Activated CD8-positive, alpha-beta T cell treated with anti-CD3 and anti-CD28 coated beads for 36 hours (primary cell): ENCODE measurements at regions not wholly inside any gene's neighbourhood (a gene's known extent, or its start where the extent isn't known, plus 50 kb on each side); places are given as distances from the start of the nearest gene placed in this dataset.

Source experiments
- ATAC-seq: fragments of 200-7000 bp; cut with Tn5 transposase; one replicate; pipeline ENCODE4 v1.10.0; 2021; ENCODE audit warnings: mild to moderate bottlenecking, moderate library complexity
- CTCF ChIA-PET: fragments of 350-600 bp; sonication (Branson Sonifier 250); formaldehyde crosslinking; loops from one replicate; lab custom pipeline; 2021; ENCODE audit warnings: antibody characterized with exemption; lab: Charles Lee
- POLR2A ChIA-PET: fragments of 350-600 bp; sonication (Branson Sonifier 250); formaldehyde crosslinking; loops from one replicate; lab custom pipeline; 2021; ENCODE audit warnings: antibody characterized with exemption; lab: Charles Lee
- DNase-seq: peaks from one replicate; pipeline ENCODE4 v3.0.0-alpha.2; 2020
- H3K27ac Mint-ChIP-seq: one replicate; pipeline ENCODE4 v1.8.0; 2021; ENCODE audit warnings: mild to moderate bottlenecking, mixed read lengths
- H3K27me3 Mint-ChIP-seq: one replicate; pipeline ENCODE4 v1.8.0; 2021; ENCODE audit warnings: mixed read lengths
- H3K36me3 Mint-ChIP-seq: one replicate; pipeline ENCODE4 v1.8.0; 2021; ENCODE audit warnings: low read depth, mixed read lengths
- H3K4me1 Mint-ChIP-seq: one replicate; pipeline ENCODE4 v1.8.0; 2021; ENCODE audit warnings: low read depth, mixed read lengths
- H3K4me3 Mint-ChIP-seq: one replicate; pipeline ENCODE4 v1.8.0; 2021; ENCODE audit warnings: mild to moderate bottlenecking, moderate library complexity, mixed read lengths
- H3K9me3 Mint-ChIP-seq: one replicate; pipeline ENCODE4 v1.8.0; 2021; ENCODE audit warnings: mixed read lengths
- CTCF ChIP-seq: fragments of 200-600 bp; IDR thresholded peaks from one replicate; pipeline ENCODE4 v1.8.0; 2022; ENCODE audit warnings: antibody characterized with exemption, mild to moderate bottlenecking
- intact Hi-C: fragments of 100-400 bp; cut with micrococcal nuclease; formaldehyde crosslinking; loops from one replicate; pipeline ENCODE4 v1.10.0; 2022

- Mint-ChIP-seq H3K4me3 (no peak overlapping the region), H3K27me3 (no peaks in the 10 kb centered on the region), H3K36me3 (peaks cover 2% of the 10 kb centered on the region), H3K4me1 (peaks cover 50% of the 10 kb centered on the region), H3K9me3 (no peaks in the 10 kb centered on the region), H3K27ac (no peak overlapping the region)
- CTCF ChIA-PET, result interaction anchor here (0.6 to 5.9 kb wide), 8 partner anchors 8 to 112 kb away, joined by 3 to 52 read pairs (median 4); no protein-coding TSS in a partner anchor
- DNase-seq, result no peak
- no peak for ATAC-seq
- intact Hi-C loops, result no loop called here
- POLR2A ChIA-PET, result interaction anchor here (0.7 to 1.0 kb wide), 3 partner anchors 28 to 879 kb away, joined by 3 read pairs; partner anchors contain the start of gene ELMO1
- no peak for TF ChIP-seq CTCF
Observed at GRCh38 chr7:38327637-38328036, 54.2 kb upstream of the TARP start.
